K562 (cell line): ENCODE measurements at regions not wholly inside any gene's neighbourhood (a gene's known extent, or its start where the extent isn't known, plus 50 kb on each side); places are given as distances from the start of the nearest gene placed in this dataset.

Source experiments
- ATAC-seq: fragments of 200-7000 bp; cut with Tn5 transposase; 3 replicates; pipeline ENCODE4 v1.9.1; 2020; ENCODE audit warnings: moderate library complexity
- BruUV-seq: library from RNA; stranded (reverse); fragments of 400-500 nt; replicated peaks from 2 replicates; lab custom pipeline; 2021; lab: Mats Ljungman, UMichigan
- CTCF ChIA-PET: fragments of 300-600 bp; formaldehyde crosslinking; extraction: SDS; loops from one replicate; lab custom pipeline; 2021; ENCODE audit warnings: low intra/inter-chr PET ratio; lab: Yijun Ruan, JAX
- POLR2A ChIA-PET: fragments of 300-600, 350-650 bp; sonication (Branson Sonifier 250); formaldehyde crosslinking; extraction: SDS; loops from one replicate; lab custom pipeline; 2021; ENCODE audit warnings: antibody characterized with exemption, inconsistent platforms; lab: Yijun Ruan, JAX
- DNase-seq, 4 experiments: peaks; one replicate each; pipeline versions ENCODE4 v3.0.0 to v3.0.0-alpha.2; 2011 to 2018; ENCODE audit warnings: low spot score in 3 of 4, mixed read lengths in 3 of 4; ENCODE audit errors: extremely low read depth in 1 of 4
- FAIRE-seq: peaks from 2 replicates; lab custom pipeline; 2011; peaks lifted over from hg19 to GRCh38; lab: Jason Lieb, UNC
- H2AFZ ChIP-seq: 2 replicates; pipeline ENCODE4 v1.6.0; 2011; ENCODE audit warnings: low read depth, low read length, control low read depth, inconsistent platforms
- H3K27ac ChIP-seq: fragments of 200-600 bp; 3 replicates; pipeline ENCODE4 v1.8.0; 2011; ENCODE audit warnings: low read depth, mild to moderate bottlenecking, control low read depth, inconsistent platforms, low read length, moderate library complexity, mixed read lengths; ENCODE audit errors: extremely low read depth
- H3K27me3 ChIP-seq, 2 experiments: fragments of 300-600 bp in 1 of 2; 2 replicates in 1 of 2; 3 replicates in 1 of 2; pipeline versions ENCODE4 v1.6.0 to v1.8.0; 2011; ENCODE audit warnings: inconsistent platforms in 2 of 2, low read length in 2 of 2, mild to moderate bottlenecking in 1 of 2, mixed read lengths in 1 of 2, moderate library complexity in 1 of 2; ENCODE audit not compliant: control insufficient read depth in 2 of 2, insufficient read depth in 2 of 2
- H3K36me3 ChIP-seq: fragments of 300-600 bp; 3 replicates; pipeline ENCODE4 v1.8.0; 2011; ENCODE audit warnings: mild to moderate bottlenecking, low read length, inconsistent platforms; ENCODE audit not compliant: control insufficient read depth, insufficient read depth
- H3K4me1 ChIP-seq, 2 experiments: fragments of 200-600 bp in 1 of 2; replicated peaks in 1 of 2; 2 replicates in 1 of 2; 3 replicates in 1 of 2; pipeline versions ENCODE4 v1.5.1 to v1.8.0; 2011; ENCODE audit warnings: inconsistent platforms in 2 of 2, low read length in 2 of 2, mild to moderate bottlenecking in 1 of 2, mixed read lengths in 1 of 2, moderate library complexity in 1 of 2; ENCODE audit not compliant: control insufficient read depth in 2 of 2, insufficient read depth in 2 of 2
- H3K4me2 ChIP-seq: 2 replicates; pipeline ENCODE4 v1.6.1; 2011; ENCODE audit warnings: low read length, control low read depth, inconsistent platforms, mixed read lengths; ENCODE audit not compliant: insufficient read depth
- H3K4me3 ChIP-seq: fragments of 200-600 bp; sonication (generic), shearing (Covaris generic); 2 replicates; pipeline ENCODE4 v1.5.1; 2016; ENCODE audit warnings: control low read depth, inconsistent platforms
- H3K79me2 ChIP-seq: fragments of 200-600 bp; 3 replicates; pipeline ENCODE4 v1.8.0; 2011; ENCODE audit warnings: low read length, inconsistent platforms; ENCODE audit not compliant: control insufficient read depth, insufficient read depth
- H3K9ac ChIP-seq, 2 experiments: 2 replicates each; pipeline versions ENCODE4 v1.6.0 to v1.6.1; 2011; ENCODE audit warnings: low read depth in 2 of 2, low read length in 2 of 2, control low read depth in 1 of 2, inconsistent platforms in 1 of 2, mild to moderate bottlenecking in 1 of 2, mixed read lengths in 1 of 2; ENCODE audit not compliant: insufficient read depth in 1 of 2
- H3K9me1 ChIP-seq: one replicate; pipeline ENCODE4 v1.6.0; 2011; ENCODE audit warnings: inconsistent platforms, mild to moderate bottlenecking, low read length, moderate library complexity; ENCODE audit not compliant: control insufficient read depth, insufficient read depth
- H3K9me3 ChIP-seq: replicated peaks from 2 replicates; pipeline ENCODE4 v1.5.1; 2011; ENCODE audit warnings: low read depth, low read length, inconsistent platforms; ENCODE audit not compliant: control insufficient read depth, insufficient read depth
- H4K20me1 ChIP-seq: replicated peaks from 2 replicates; pipeline ENCODE4 v1.6.1; 2011; ENCODE audit warnings: low read length, inconsistent platforms, mixed read lengths; ENCODE audit not compliant: control insufficient read depth, insufficient read depth
- STAT6 ChIP-seq: sonication (generic); formaldehyde crosslinking; IDR thresholded peaks from 2 replicates; pipeline ENCODE4 v1.8.1; 2023; ENCODE audit warnings: mild to moderate bottlenecking, missing genetic modification reagents
- WGBS: fragments of 100-300 bp; shearing (Covaris generic); methylation state at CpG from one replicate; pipeline ENCODE4 v1.1.6; 2016; ENCODE audit warnings: low coverage, mixed read lengths; ENCODE audit not compliant: insufficient coverage; ENCODE audit errors: missing lambda C conversion rate; 5-methylcytosine and 5-hydroxymethylcytosine counted together
- in situ Hi-C: fragments of 300-500 bp; cut with MboI; formaldehyde crosslinking; loops from 4 replicates; pipeline ENCODE4 v1.15.0; 2018; ENCODE audit warnings: inconsistent platforms, mixed read lengths
- intact Hi-C: fragments of 100-400 bp; cut with micrococcal nuclease; formaldehyde crosslinking; loops from 2 replicates; pipeline ENCODE4 v1.14.2; 2022

GRCh38 chr2:224099861-224100643 lies 61.0 kb upstream of the SERPINE2 start:
- no peaks in the 10 kb centered on the region for H3K9me1 ChIP-seq
- BruUV-seq = no TSS peak
- H3K36me3 ChIP-seq = no peaks in the 10 kb centered on the region
- no peak overlapping the region for H3K4me2 ChIP-seq
- CTCF ChIA-PET = no interaction called here
- no peaks in the 10 kb centered on the region for H3K79me2 ChIP-seq
- 0% methylated on average over 4 of the region's 4 CpGs for WGBS
- no peaks in the 10 kb centered on the region for H3K4me1 ChIP-seq
- H3K4me3 ChIP-seq = no peak overlapping the region
- ATAC-seq (no peak), DNase-seq (no peak), FAIRE-seq (no peak)
- POLR2A ChIA-PET = no interaction called here
- no peaks in the 10 kb centered on the region for H4K20me1 ChIP-seq
- in situ Hi-C loops (no loop called here), intact Hi-C loops (no loop called here)
- H3K9me3 ChIP-seq = no peaks in the 10 kb centered on the region
- no peaks in the 10 kb centered on the region for H3K27me3 ChIP-seq
- no peak for TF ChIP-seq STAT6 (CRISPR knock-in tag)
- H2AFZ ChIP-seq = no peak overlapping the region
- no peak overlapping the region for H3K9ac ChIP-seq
- H3K27ac ChIP-seq = no peak overlapping the region
